NCI-H2171 treated with DMSO at 0.1 percent for 48 hours (cell line): ENCODE measurements at regions not wholly inside any gene's neighbourhood (a gene's known extent, or its start where the extent isn't known, plus 50 kb on each side); places are given as distances from the start of the nearest gene placed in this dataset.
"Not testable (repeated sequence)": the region's sequence is repeated elsewhere in the genome, so short reads cannot be mapped to it uniquely, and the experiment has no call there.

Experiments
- DNase-seq: peaks from one replicate; lab custom pipeline; 2025; lab: John Stamatoyannopoulos, UW

DNA sequence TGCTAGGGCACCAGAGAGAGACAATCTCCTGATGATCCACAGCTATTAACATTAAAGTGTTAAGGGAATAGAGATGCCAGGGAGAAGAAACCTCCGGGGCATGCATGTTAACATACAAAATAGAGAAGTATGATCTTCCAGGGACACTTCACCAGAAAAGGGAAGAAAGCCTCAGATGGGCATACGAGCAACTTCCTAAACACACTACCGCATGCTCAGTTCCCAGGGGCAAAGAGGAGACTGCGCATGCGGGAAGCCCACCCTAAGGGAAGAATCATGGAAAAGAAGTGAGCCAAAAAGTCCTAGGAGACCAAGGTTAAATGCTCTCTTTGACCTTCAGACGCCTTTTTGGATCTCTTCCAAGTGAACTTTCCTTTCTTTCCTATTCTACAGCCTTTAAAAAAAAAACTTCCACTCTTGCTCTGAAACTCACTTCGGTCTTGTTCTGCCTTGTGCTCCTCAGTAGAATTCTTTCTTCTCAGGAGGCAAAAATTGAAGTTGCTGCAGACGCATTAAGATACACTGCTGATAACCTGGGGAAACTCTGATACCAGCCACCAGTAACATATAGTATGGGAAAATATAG lies 1211.3 kb downstream of the REEP3 start:
- DNase-seq = no peak

GRCh38 chr10:64733980-64734379 lies 1212.8 kb downstream of the REEP3 start:
- peak; percentile 21 for DNase-seq

DNA sequence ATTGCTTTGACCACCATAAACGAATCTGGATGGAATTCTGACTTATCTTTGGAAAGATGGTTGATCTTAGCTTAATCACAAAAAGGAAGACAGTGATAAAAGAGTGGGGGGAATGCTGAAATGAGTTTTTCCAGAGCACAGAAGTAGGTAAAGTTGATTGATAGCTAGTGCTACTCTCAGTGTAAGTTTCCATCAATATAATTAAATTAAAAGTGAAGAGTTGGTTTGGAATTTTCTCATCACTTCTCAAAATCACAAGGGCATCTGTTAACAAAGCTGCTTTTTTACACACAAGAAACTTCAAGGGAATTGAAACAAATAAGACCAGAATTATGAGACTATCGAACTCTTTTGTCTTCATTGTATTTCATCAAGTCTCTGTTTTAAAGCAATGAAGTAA lies 1217.3 kb downstream of the REEP3 start:
- DNase-seq = no peak

GRCh38 chr10:64745565-64745964 lies 1224.4 kb downstream of the REEP3 start:
- DNase-seq = peak; percentile 60

DNA sequence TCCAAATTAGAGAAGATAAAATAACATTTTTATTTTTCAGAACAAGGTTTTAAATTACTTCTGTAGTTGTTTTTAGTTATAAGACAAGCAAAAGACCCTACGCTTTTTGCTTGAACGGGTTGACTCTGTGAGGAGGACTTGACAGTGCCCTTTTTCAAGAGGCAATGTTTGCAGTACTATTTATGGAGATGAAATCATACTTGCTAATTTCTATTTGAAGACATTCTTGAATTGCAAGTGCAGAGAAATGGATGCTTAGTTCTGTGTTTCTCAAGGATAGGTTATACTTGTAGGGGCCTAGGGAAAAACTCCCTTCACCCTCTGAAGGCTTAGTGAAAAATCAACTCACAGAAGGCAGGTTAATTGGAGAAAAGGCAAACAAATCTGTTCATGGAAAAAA lies 1229.5 kb downstream of the REEP3 start:
- DNase-seq = no peak

DNA sequence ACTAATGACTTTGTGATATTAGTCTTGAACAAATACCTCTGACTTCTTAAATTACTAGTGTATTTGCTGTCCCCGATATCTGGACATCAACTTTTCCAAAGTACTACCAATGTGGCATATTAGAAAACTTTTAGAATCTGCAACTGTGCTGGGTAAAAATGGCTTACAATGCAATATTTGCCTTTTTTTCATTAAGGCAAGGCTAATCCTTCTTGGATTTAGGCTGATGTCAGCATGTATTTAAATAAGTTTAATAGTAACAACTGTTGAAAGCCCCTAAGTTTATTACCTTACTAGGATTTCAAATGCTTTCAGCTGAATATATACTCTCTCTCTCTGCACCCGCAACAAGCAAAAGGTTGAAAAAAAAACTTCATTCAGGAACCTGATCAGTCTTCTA lies 1232.3 kb downstream of the REEP3 start:
- no peak for DNase-seq

- DNase-seq = no peak
Observed at GRCh38 chr10:64760371-64760770, 1239.2 kb downstream of the REEP3 start.

- DNase-seq = no peak
Observed at GRCh38 chr10:64762861-64763260, 1241.7 kb downstream of the REEP3 start.

GRCh38 chr10:64765498-64765897 lies 1244.3 kb downstream of the REEP3 start:
- no peak for DNase-seq

DNA sequence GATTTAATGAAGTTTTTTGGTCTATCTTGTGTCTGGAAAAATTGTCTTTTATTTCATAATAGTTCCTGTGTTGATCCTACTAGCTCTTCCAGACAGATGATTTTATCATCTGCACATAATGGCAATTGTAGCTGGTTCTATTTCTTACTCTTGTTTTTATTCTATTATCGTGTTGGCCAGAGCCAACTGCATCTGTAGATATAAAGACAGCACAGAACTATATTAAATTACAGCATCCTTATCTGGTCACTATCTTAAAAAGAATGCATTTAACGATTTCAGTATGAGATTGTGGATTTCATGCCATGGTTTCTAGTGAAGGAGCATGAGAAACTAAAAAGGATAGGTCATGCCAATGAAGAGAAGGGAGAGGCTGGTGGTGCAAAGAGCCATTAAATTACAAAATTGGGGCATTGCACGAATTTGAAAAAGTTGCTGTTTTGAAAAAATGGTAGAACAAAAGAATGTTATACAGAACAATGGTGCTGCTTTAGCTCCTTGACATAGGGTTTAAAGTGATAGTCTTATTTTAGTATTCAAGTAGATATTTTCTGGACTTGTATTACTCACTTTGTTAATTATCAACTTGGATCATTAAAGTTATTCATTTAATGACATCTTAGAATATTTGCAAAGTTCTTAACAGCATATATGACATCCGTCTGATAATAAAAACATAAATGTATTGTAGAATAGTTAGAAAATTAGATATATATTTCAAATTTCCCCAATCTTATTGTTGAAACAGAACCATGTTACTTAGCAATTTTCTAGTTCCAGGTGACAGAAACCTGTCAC lies 1250.3 kb downstream of the REEP3 start:
- DNase-seq = no peak

GRCh38 chr10:64773357-64773756 lies 1252.2 kb downstream of the REEP3 start:
- no peak for DNase-seq

GRCh38 chr10:64784451-64784850 lies 1263.2 kb downstream of the REEP3 start:
- not testable (repeated sequence) for DNase-seq

- DNase-seq = no peak
Observed at GRCh38 chr10:64785816-64786215, 1264.6 kb downstream of the REEP3 start.

GRCh38 chr10:64786989-64787388 lies 1265.8 kb downstream of the REEP3 start:
- no peak for DNase-seq

DNA sequence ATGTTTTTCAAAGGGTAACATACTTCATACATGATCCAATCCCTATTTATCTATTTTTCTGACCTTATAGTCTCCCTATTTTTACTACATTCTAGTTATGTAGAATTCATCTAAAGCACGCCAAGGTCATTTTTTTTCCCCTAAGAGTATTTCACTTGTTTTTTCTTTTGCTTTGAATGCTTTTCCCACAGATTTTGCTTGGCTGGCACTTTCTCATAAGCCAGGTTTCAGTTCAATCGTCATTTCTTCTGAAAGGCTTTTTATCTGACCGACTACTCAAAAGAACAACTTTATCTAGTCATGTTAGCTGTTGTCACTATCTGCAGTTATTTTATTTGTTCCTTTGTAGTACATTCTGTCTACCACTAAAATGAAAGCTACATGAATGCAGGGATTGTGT lies 1274.6 kb downstream of the REEP3 start:
- no peak for DNase-seq

- no peak for DNase-seq
Observed at GRCh38 chr10:64798297-64798696, 1277.1 kb downstream of the REEP3 start.

GRCh38 chr10:64808233-64808632 lies 1287.0 kb downstream of the REEP3 start:
- not testable (repeated sequence) for DNase-seq

DNA sequence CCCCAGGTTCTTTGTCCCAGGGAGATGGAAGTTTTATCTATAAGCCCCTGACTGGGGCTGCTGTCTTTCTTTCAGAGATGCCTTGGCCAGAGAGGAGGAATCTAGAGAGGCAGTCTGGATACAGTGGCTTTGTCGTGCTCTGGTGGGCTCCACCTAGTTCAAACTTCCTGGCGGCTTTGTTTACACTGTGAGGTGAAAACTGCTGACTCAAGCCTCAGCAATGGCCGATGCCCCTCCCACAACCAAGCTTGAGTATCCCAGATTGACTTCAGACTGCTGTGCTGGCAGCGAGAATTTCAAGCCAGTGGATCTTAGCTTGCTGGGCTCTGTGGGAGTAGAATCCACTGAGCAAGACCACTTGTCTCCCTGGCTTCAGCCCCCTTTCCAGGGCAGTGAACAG lies 1288.8 kb downstream of the REEP3 start:
- DNase-seq = not testable (repeated sequence)

GRCh38 chr10:64813391-64813790 lies 1292.2 kb downstream of the REEP3 start:
- DNase-seq = no peak

DNA sequence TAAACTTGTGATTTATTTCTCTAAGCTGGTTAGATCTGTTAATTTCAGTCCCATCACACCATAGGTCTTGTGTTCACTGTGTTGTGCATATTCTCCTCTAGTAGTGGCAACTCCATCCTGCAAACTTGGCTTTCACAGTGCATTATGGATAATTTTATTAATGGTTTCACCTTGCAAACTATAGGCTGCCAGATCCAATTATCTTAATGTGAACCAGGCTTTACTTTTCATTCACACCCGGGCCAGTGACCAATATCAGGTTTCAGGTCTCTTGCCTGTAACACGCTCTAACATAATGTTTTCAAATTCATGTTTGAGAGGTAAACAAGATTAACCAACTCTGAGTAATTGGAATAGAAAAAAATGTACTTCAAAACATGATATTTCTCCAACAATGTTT lies 1293.0 kb downstream of the REEP3 start:
- DNase-seq = no peak

DNA sequence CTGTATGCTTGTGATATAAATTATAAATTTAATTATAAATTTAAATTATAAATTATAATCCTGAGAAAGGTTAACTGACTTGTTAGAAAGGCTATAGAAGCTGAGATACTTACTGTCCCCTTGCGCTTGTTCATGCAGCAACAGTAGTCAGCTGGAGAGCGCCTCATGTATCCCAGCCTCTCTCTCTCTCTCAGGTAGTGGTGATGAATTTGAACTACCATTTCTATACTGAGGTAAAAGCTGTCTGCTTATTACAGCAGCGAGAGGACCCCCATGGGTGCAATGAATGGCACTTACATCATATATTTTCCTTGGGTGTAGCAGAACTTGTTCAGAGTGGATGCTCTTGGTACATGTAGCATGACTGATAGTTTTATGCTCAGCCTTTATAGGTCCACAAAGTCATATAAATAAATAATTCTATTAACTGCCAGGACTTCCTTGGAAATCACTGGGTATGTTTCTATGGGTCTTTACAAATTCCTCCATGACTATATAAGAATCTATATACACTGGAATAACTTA lies 1308.7 kb downstream of the REEP3 start:
- DNase-seq = no peak

GRCh38 chr10:64830869-64831268 lies 1309.7 kb downstream of the REEP3 start:
- DNase-seq = no peak

DNA sequence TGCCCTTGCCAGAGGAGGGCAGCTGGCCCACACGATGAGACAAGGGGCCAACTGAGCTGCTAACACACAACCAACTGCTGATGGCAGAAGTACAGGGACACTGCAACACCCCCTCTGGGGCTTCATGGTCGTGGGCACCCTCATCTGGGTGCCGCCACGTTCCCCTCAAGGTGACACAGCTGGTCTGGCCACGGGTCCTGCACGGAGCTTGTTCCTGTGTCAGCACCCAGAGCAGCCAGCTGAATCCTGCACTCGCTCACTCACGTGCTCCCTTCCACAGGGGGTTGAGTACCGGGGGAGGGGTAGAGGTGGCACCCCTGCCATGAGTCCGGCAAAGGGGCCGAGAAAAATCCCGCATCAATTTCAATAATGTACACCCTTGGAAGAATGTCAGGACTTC lies 1319.1 kb downstream of the REEP3 start:
- DNase-seq = no peak

DNA sequence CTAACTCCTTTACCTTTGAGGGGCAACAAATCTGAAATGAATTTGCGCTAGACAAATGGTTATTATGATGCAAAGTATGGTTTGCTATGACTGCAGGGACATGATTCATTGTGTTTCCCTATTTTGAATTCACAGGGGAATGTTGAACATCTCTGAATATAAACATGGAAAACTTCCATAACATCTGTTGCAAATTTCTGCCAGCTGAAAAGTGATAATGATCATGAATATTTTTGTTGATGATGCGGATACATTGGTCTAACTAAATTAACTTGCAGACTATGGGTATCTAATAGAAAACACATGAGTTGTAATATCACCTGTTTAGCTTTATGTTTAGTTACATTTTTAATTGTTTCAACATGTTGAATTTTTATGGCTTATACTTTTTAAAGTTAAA lies 1325.5 kb downstream of the REEP3 start:
- DNase-seq = peak; percentile 28
